A549 (cell line): ENCODE measurements at regions not wholly inside any gene's neighbourhood (a gene's known extent, or its start where the extent isn't known, plus 50 kb on each side); places are given as distances from the start of the nearest gene placed in this dataset.

Experiments
- ATAC-seq, 2 experiments: fragments of 200-7000 bp in 1 of 2; fragments of >200 bp in 1 of 2; cut with Nextera tagmentation in 1 of 2; cut with Tn5 transposase in 1 of 2; 3 replicates each; pipeline versions ENCODE4 v1.8.0 to v1.9.1; 2018 to 2020; ENCODE audit warnings: mild to moderate bottlenecking in 1 of 2, moderate library complexity in 1 of 2
- CTCF ChIA-PET: fragments of 300-600 bp; sonication (Branson Sonifier 250); formaldehyde crosslinking; extraction: SDS; loops from one replicate; lab custom pipeline; 2021; ENCODE audit warnings: antibody characterized with exemption, inconsistent platforms; lab: Yijun Ruan, JAX
- POLR2A ChIA-PET: fragments of 350-600 bp; formaldehyde crosslinking; extraction: SDS; loops from one replicate; lab custom pipeline; 2021; ENCODE audit warnings: antibody characterized with exemption, inconsistent platforms; lab: Yijun Ruan, JAX
- DNase-seq, 2 experiments: peaks; one replicate each; pipeline versions ENCODE4 v3.0.0 to v3.0.0-alpha.2; 2011 to 2016; ENCODE audit warnings: low read depth in 1 of 2, low spot score in 1 of 2
- FAIRE-seq: peaks from 2 replicates; lab custom pipeline; 2011; peaks lifted over from hg19 to GRCh38; lab: Jason Lieb, UNC
- H3K27ac ChIP-seq, 2 experiments: fragments of >200 bp; sonication (Bioruptor Twin); formaldehyde crosslinking; 3 replicates each; pipeline ENCODE4 v1.5.1; 2016 to 2017
- H3K4me1 ChIP-seq: fragments of >200 bp; sonication (Bioruptor Twin); formaldehyde crosslinking; 3 replicates; pipeline ENCODE4 v1.6.1; 2016
- H3K4me2 ChIP-seq: fragments of >200 bp; sonication (Bioruptor Twin); formaldehyde crosslinking; 3 replicates; pipeline ENCODE4 v1.6.1; 2016
- H3K4me3 ChIP-seq: fragments of >200 bp; sonication (Bioruptor Twin); formaldehyde crosslinking; 3 replicates; pipeline ENCODE4 v1.5.1; 2016
- H3K9me3 ChIP-seq: fragments of >200 bp; sonication (Bioruptor Twin); formaldehyde crosslinking; 3 replicates; pipeline ENCODE4 v1.6.1; 2016
- CBX2 ChIP-seq: fragments of 200-600 bp; sonication (generic); IDR thresholded peaks from 2 replicates; pipeline ENCODE4 v1.6.1; 2016; ENCODE audit warnings: low read depth, mild to moderate bottlenecking, borderline replicate concordance
- CBX8 ChIP-seq: fragments of 200-600 bp; sonication (generic); IDR thresholded peaks from 2 replicates; pipeline ENCODE4 v1.6.1; 2016
- EHMT2 ChIP-seq: fragments of 200-600 bp; sonication (generic); IDR thresholded peaks from 2 replicates; pipeline ENCODE4 v1.6.1; 2016; ENCODE audit warnings: antibody characterized with exemption, low read depth, mild to moderate bottlenecking, moderate library complexity
- FOSL2 ChIP-seq, 2 experiments: fragments of 450-650 bp in 1 of 2; fragments of >200 bp in 1 of 2; sonication (Bioruptor Twin) in 1 of 2; formaldehyde crosslinking; IDR thresholded peaks; 2 replicates each; pipeline versions ENCODE4 v1.5.0 to v1.6.1; 2016 to 2020; ENCODE audit warnings: mild to moderate bottlenecking in 1 of 2, moderate library complexity in 1 of 2
- HOXA7 ChIP-seq: fragments of 250-450 bp; sonication (Bioruptor Pico); IDR thresholded peaks from 2 replicates; pipeline ENCODE4 v1.5.0; 2020; ENCODE audit warnings: mild to moderate bottlenecking, moderate library complexity
- HOXB13 ChIP-seq: fragments of 250-450 bp; sonication (Bioruptor Pico); IDR thresholded peaks from 2 replicates; pipeline ENCODE4 v1.5.0; 2020; ENCODE audit warnings: low read depth, mild to moderate bottlenecking, moderate library complexity
- HOXB5 ChIP-seq: fragments of 250-450 bp; sonication (Bioruptor Pico); IDR thresholded peaks from 2 replicates; pipeline ENCODE4 v1.5.0; 2020; ENCODE audit warnings: mild to moderate bottlenecking, moderate library complexity
- JUN ChIP-seq, 2 experiments: fragments of >200 bp; sonication (Bioruptor Twin); formaldehyde crosslinking; IDR thresholded peaks; 2 replicates in 1 of 2; 3 replicates in 1 of 2; pipeline ENCODE4 v1.6.1; 2016 to 2017
- MAFK ChIP-seq: fragments of 450-650 bp; IDR thresholded peaks from 2 replicates; pipeline ENCODE4 v1.6.1; 2014; ENCODE audit not compliant: partially characterized antibody
- NFE2L2 ChIP-seq: fragments of 150-350 bp; conservative IDR thresholded peaks from 2 replicates; pipeline ENCODE4 v1.6.1; 2014; ENCODE audit warnings: low read length
- NR3C1 ChIP-seq: fragments of >200 bp; sonication (Bioruptor Twin); formaldehyde crosslinking; IDR thresholded peaks from 3 replicates; pipeline ENCODE4 v1.6.1; 2017
- POLR2A ChIP-seq: IDR thresholded peaks from 2 replicates; pipeline ENCODE4 v1.6.1; 2012; ENCODE audit warnings: mild to moderate bottlenecking, low read length
- RFX5 ChIP-seq: fragments of 450-650 bp; IDR thresholded peaks from 2 replicates; pipeline ENCODE4 v1.7.1; 2014; ENCODE audit warnings: antibody characterized with exemption, mild to moderate bottlenecking, moderate library complexity
- WGBS: methylation state at CpG from one replicate; pipeline ENCODE4 v1.1.6; 2017; ENCODE audit errors: missing lambda C conversion rate; 5-methylcytosine and 5-hydroxymethylcytosine counted together
- TF ChIP-seq, protein P1 (sequence below): fragments of 200-600 bp; sonication (generic); IDR thresholded peaks from 2 replicates; pipeline ENCODE4 v1.6.1; 2016; ENCODE audit warnings: antibody characterized with exemption, mild to moderate bottlenecking, moderate library complexity
- TF ChIP-seq, protein P2 (sequence below): IDR thresholded peaks from 2 replicates; pipeline ENCODE4 v1.6.1; 2012
- TF ChIP-seq, protein P3 (sequence below): fragments of 250-450 bp; sonication (Bioruptor Pico); IDR thresholded peaks from 2 replicates; pipeline ENCODE4 v1.5.0; 2020; ENCODE audit warnings: low read depth, mild to moderate bottlenecking, moderate library complexity
- TF ChIP-seq, protein P4 (sequence below): fragments of 250-450 bp; sonication (Bioruptor Pico); IDR thresholded peaks from 2 replicates; pipeline ENCODE4 v1.5.0; 2021; ENCODE audit warnings: mild to moderate bottlenecking, moderate library complexity, borderline replicate concordance
- TF ChIP-seq, protein P5 (sequence below): fragments of >200 bp; sonication (Bioruptor Twin); formaldehyde crosslinking; IDR thresholded peaks from 3 replicates; pipeline ENCODE4 v1.6.1; 2016

DNA sequence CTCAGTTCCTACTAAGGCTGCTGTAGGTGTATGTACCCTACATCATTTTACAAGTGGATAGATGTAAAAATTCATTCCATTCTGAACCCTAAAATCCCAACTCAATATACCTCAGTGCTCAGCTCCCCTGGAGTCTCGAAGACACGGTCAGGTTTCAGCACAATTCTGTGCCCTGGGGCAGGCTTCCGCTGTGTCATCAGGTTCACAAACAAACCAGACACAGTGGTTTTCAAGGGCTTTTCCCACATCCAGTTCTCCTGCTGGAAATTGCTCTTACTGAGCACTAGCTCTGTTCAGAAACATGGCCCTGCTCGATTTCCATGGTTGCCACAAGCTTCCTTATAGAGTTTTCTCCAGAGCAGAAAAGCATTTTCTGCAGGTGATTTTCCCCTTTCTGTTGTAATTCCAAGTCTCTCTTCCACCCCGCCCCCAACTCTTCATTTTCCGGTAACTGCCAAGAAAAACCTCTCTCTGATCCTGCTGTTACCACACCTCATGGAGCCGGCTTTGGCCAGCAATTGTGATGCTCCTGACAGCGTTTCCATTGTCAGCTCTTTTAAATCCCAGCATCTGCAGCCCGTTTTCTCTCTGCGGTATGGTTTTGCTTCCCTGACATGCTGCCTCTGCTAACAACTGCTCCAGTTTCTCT, 483.0 kb upstream of the CCDC196 start:
- no peak for DNase-seq
- ChIA-PET POLR2A (no interaction called here), CTCF (interaction anchor here (1.8 kb wide), 1 partner anchor 43 kb away, joined by 5 read pairs; no protein-coding TSS in a partner anchor)
- no peaks in the 10 kb centered on the region for H3K4me1 ChIP-seq
- peaks cover 13% of the 10 kb centered on the region; the same call in 2 of the 3 replicates for H3K9me3 ChIP-seq
- no peak overlapping the region for H3K4me3 ChIP-seq
- 31% methylated on average over 10 of the region's 10 CpGs for WGBS
- H3K4me2 ChIP-seq, result no peak overlapping the region
- FAIRE-seq, result no peak
- no peak overlapping the region for H3K27ac ChIP-seq
- TF ChIP-seq CBX2, result no peak
- TF ChIP-seq, protein P1, sequence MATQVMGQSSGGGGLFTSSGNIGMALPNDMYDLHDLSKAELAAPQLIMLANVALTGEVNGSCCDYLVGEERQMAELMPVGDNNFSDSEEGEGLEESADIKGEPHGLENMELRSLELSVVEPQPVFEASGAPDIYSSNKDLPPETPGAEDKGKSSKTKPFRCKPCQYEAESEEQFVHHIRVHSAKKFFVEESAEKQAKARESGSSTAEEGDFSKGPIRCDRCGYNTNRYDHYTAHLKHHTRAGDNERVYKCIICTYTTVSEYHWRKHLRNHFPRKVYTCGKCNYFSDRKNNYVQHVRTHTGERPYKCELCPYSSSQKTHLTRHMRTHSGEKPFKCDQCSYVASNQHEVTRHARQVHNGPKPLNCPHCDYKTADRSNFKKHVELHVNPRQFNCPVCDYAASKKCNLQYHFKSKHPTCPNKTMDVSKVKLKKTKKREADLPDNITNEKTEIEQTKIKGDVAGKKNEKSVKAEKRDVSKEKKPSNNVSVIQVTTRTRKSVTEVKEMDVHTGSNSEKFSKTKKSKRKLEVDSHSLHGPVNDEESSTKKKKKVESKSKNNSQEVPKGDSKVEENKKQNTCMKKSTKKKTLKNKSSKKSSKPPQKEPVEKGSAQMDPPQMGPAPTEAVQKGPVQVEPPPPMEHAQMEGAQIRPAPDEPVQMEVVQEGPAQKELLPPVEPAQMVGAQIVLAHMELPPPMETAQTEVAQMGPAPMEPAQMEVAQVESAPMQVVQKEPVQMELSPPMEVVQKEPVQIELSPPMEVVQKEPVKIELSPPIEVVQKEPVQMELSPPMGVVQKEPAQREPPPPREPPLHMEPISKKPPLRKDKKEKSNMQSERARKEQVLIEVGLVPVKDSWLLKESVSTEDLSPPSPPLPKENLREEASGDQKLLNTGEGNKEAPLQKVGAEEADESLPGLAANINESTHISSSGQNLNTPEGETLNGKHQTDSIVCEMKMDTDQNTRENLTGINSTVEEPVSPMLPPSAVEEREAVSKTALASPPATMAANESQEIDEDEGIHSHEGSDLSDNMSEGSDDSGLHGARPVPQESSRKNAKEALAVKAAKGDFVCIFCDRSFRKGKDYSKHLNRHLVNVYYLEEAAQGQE, result no peak
- TF ChIP-seq, protein P2, sequence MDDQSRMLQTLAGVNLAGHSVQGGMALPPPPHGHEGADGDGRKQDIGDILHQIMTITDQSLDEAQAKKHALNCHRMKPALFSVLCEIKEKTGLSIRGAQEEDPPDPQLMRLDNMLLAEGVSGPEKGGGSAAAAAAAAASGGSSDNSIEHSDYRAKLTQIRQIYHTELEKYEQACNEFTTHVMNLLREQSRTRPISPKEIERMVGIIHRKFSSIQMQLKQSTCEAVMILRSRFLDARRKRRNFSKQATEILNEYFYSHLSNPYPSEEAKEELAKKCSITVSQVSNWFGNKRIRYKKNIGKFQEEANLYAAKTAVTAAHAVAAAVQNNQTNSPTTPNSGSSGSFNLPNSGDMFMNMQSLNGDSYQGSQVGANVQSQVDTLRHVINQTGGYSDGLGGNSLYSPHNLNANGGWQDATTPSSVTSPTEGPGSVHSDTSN, result no peak
- no peak for TF ChIP-seq FOSL2 (IDR thresholded peaks at IDR 0.05)
- no peak for TF ChIP-seq FOSL2 (CRISPR knock-in tag; IDR thresholded peaks at IDR 0.05)
- TF ChIP-seq CBX8, result no peak
- TF ChIP-seq NR3C1, result no peak
- no peak for TF ChIP-seq JUN (IDR thresholded peaks at IDR 0.05)
- TF ChIP-seq, protein P3, sequence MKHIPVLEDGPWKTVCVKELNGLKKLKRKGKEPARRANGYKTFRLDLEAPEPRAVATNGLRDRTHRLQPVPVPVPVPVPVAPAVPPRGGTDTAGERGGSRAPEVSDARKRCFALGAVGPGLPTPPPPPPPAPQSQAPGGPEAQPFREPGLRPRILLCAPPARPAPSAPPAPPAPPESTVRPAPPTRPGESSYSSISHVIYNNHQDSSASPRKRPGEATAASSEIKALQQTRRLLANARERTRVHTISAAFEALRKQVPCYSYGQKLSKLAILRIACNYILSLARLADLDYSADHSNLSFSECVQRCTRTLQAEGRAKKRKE, result no peak
- no peak for TF ChIP-seq NFE2L2
- TF ChIP-seq POLR2A, result no peak
- no peak for TF ChIP-seq HOXA7 (CRISPR knock-in tag)
- TF ChIP-seq, protein P4, sequence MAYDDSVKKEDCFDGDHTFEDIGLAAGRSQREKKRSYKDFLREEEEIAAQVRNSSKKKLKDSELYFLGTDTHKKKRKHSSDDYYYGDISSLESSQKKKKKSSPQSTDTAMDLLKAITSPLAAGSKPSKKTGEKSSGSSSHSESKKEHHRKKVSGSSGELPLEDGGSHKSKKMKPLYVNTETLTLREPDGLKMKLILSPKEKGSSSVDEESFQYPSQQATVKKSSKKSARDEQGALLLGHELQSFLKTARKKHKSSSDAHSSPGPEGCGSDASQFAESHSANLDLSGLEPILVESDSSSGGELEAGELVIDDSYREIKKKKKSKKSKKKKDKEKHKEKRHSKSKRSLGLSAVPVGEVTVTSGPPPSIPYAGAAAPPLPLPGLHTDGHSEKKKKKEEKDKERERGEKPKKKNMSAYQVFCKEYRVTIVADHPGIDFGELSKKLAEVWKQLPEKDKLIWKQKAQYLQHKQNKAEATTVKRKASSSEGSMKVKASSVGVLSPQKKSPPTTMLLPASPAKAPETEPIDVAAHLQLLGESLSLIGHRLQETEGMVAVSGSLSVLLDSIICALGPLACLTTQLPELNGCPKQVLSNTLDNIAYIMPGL (CRISPR knock-in tag), result no peak
- TF ChIP-seq, protein P5, sequence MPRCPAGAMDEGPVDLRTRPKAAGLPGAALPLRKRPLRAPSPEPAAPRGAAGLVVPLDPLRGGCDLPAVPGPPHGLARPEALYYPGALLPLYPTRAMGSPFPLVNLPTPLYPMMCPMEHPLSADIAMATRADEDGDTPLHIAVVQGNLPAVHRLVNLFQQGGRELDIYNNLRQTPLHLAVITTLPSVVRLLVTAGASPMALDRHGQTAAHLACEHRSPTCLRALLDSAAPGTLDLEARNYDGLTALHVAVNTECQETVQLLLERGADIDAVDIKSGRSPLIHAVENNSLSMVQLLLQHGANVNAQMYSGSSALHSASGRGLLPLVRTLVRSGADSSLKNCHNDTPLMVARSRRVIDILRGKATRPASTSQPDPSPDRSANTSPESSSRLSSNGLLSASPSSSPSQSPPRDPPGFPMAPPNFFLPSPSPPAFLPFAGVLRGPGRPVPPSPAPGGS, result no peak
- TF ChIP-seq MAFK, result no peak
- TF ChIP-seq HOXB13 (CRISPR knock-in tag), result no peak
- no peak for TF ChIP-seq RFX5
- TF ChIP-seq EHMT2, result no peak
- TF ChIP-seq HOXB5 (CRISPR knock-in tag), result no peak
- TF ChIP-seq, all 56 proteins: peak for 0
- no peak for ATAC-seq
